OCI-LY1 (cell line): ENCODE measurements at regions not wholly inside any gene's neighbourhood (a gene's known extent, or its start where the extent isn't known, plus 50 kb on each side); places are given as distances from the start of the nearest gene placed in this dataset.

Experiments
- H2AFZ ChIP-seq: fragments of 200-600 bp; sonication (generic), shearing (Covaris generic); 2 replicates; pipeline ENCODE4 v1.6.0; 2014; ENCODE audit warnings: antibody characterized with exemption, mild to moderate bottlenecking, low read length
- H3F3A ChIP-seq: fragments of 200-600 bp; sonication (generic), shearing (Covaris generic); 2 replicates; pipeline ENCODE4 v1.6.0; 2014; ENCODE audit warnings: mild to moderate bottlenecking, antibody characterized with exemption, low read length, moderate library complexity; ENCODE audit not compliant: insufficient read depth
- H3K27ac ChIP-seq: fragments of 200-600 bp; sonication (generic); 2 replicates; pipeline ENCODE4 v1.5.1; 2014; ENCODE audit warnings: low read length, mixed run types, mild to moderate bottlenecking, low read depth; ENCODE audit not compliant: poor library complexity, severe bottlenecking
- H3K27me3 ChIP-seq: fragments of 200-600 bp; sonication (generic); 2 replicates; pipeline ENCODE4 v1.6.0; 2014; ENCODE audit warnings: antibody characterized with exemption, mild to moderate bottlenecking, low read length, moderate library complexity; ENCODE audit not compliant: insufficient read depth
- H3K36me3 ChIP-seq: fragments of 200-600 bp; sonication (generic); 2 replicates; pipeline ENCODE4 v1.6.1; 2014; ENCODE audit warnings: mild to moderate bottlenecking, antibody characterized with exemption, low read length, moderate library complexity, mixed read lengths; ENCODE audit not compliant: insufficient read depth
- H3K4me1 ChIP-seq: fragments of 200-600 bp; sonication (generic); 2 replicates; pipeline ENCODE4 v1.5.1; 2014; ENCODE audit warnings: mild to moderate bottlenecking, low read length, moderate library complexity; ENCODE audit not compliant: insufficient read depth, severe bottlenecking
- H3K4me2 ChIP-seq: fragments of 200-600 bp; sonication (generic), shearing (Covaris generic); 2 replicates; pipeline ENCODE4 v1.6.1; 2014; ENCODE audit warnings: low read length
- H3K4me3 ChIP-seq: fragments of 200-600 bp; sonication (generic); 2 replicates; pipeline ENCODE4 v1.5.1; 2014; ENCODE audit warnings: low read length, low read depth, mild to moderate bottlenecking, mixed read lengths; ENCODE audit not compliant: poor library complexity, severe bottlenecking
- H3K79me2 ChIP-seq: fragments of 200-600 bp; shearing (Covaris generic); 2 replicates; pipeline ENCODE4 v1.6.1; 2016; ENCODE audit warnings: mixed run types, low read length, mixed read lengths; ENCODE audit not compliant: insufficient read depth
- H3K9ac ChIP-seq: fragments of 200-600 bp; sonication (generic), shearing (Covaris generic); 2 replicates; pipeline ENCODE4 v1.6.1; 2014; ENCODE audit warnings: mild to moderate bottlenecking, low read length, mixed read lengths
- H3K9me2 ChIP-seq: fragments of 200-600 bp; sonication (generic), shearing (Covaris generic); 2 replicates; pipeline ENCODE4 v1.6.1; 2014; ENCODE audit warnings: low read depth, mild to moderate bottlenecking, low read length, mixed read lengths
- H3K9me3 ChIP-seq: fragments of 200-600 bp; shearing (Covaris generic); 2 replicates; pipeline ENCODE4 v1.6.1; 2014; ENCODE audit warnings: low read length, mixed read lengths
- H4K20me1 ChIP-seq: fragments of 200-600 bp; sonication (generic), shearing (Covaris generic); 2 replicates; pipeline ENCODE4 v1.6.0; 2016; ENCODE audit warnings: mild to moderate bottlenecking, low read length; ENCODE audit not compliant: insufficient read depth
- EZH2 ChIP-seq: fragments of 200-600 bp; sonication (generic), shearing (Covaris generic); IDR thresholded peaks from 2 replicates; pipeline ENCODE4 v1.8.0; 2017; ENCODE audit warnings: borderline replicate concordance, mixed run types, mild to moderate bottlenecking, antibody characterized with exemption, low read length, moderate library complexity, mixed read lengths
- TF ChIP-seq, protein P1 (sequence below): fragments of 200-600 bp; sonication (generic), shearing (Covaris generic); IDR thresholded peaks from 2 replicates; pipeline ENCODE4 v1.5.1; 2017; ENCODE audit warnings: mild to moderate bottlenecking, antibody characterized with exemption, low read length, moderate library complexity, mixed read lengths

DNA sequence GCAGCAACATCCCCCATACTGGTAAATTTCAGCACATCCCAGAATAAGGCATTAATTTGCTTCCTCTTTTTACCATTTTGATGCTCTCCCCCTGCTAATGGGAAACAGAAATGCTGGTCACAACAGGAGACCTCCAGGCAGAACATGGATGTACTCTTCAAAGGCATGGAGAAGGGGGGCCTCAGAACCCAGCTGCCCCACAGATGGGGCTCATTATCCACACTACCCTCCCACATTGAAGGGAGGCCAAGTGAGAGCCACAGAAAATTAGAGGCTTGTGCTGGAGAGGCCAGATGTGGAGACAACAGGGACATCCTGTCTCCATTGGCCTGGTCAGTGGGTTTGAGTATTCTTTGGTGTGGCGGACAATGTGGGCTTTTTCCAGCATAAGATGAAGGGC, 150.1 kb upstream of the CDH11 start:
- Histone ChIP-seq H3F3A (no peaks in the 10 kb centered on the region), H2AFZ (no peak overlapping the region), H3K4me2 (no peak overlapping the region), H3K9me3 (no peaks in the 10 kb centered on the region), H3K27ac (no peak overlapping the region), H3K9ac (no peak overlapping the region), H3K9me2 (no peaks in the 10 kb centered on the region), H3K79me2 (no peaks in the 10 kb centered on the region), H3K4me3 (no peak overlapping the region), H3K27me3 (no peaks in the 10 kb centered on the region), H3K4me1 (no peaks in the 10 kb centered on the region), H3K36me3 (no peaks in the 10 kb centered on the region), H4K20me1 (no peaks in the 10 kb centered on the region)
- TF ChIP-seq, protein P1, sequence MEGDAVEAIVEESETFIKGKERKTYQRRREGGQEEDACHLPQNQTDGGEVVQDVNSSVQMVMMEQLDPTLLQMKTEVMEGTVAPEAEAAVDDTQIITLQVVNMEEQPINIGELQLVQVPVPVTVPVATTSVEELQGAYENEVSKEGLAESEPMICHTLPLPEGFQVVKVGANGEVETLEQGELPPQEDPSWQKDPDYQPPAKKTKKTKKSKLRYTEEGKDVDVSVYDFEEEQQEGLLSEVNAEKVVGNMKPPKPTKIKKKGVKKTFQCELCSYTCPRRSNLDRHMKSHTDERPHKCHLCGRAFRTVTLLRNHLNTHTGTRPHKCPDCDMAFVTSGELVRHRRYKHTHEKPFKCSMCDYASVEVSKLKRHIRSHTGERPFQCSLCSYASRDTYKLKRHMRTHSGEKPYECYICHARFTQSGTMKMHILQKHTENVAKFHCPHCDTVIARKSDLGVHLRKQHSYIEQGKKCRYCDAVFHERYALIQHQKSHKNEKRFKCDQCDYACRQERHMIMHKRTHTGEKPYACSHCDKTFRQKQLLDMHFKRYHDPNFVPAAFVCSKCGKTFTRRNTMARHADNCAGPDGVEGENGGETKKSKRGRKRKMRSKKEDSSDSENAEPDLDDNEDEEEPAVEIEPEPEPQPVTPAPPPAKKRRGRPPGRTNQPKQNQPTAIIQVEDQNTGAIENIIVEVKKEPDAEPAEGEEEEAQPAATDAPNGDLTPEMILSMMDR, result no peak
- no peak for TF ChIP-seq EZH2

DNA sequence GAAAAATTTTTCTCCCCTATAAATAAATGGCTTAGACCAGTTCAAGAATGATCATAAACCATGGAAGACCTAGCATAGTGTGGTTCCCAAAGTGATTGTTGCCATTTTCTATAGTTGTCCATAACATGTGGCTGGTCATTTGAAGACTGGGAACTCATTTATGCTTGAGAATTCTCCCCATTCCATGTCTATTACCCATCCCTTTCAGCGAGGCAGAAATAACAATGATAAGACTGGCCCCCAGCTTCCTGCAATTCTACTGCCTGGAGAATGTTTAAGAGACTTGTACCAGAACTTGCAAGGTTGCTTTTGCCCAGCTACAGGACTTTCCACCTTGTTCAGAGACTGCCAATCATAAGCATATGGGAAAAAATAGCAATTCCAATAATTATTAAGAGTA, 146.5 kb upstream of the CDH11 start:
- H3K27me3 ChIP-seq, result no peaks in the 10 kb centered on the region

DNA sequence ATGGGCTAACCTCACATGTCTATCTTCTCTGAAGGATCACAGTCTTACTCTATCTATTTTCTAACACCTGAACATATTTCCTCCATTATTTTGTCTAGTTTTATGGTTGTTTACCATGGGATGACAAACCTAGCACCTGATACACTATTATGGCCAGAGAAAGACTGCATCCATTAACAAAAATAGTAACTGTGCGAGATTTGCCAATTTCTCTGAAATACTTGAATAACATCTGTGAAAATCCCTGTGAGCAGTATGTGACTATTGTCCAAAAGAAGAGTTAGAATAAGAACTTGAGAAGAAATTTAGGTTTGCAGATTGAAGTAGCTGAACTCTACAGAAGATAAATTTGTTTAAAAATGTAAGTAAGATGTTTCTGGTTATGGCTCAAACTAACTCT, 142.0 kb upstream of the CDH11 start:
- Histone ChIP-seq H3K9me3 (no peaks in the 10 kb centered on the region), H4K20me1 (no peaks in the 10 kb centered on the region), H3K27me3 (no peaks in the 10 kb centered on the region), H3F3A (no peaks in the 10 kb centered on the region), H3K9ac (no peak overlapping the region), H3K4me1 (no peaks in the 10 kb centered on the region), H3K27ac (no peak overlapping the region), H2AFZ (no peak overlapping the region), H3K9me2 (no peaks in the 10 kb centered on the region), H3K79me2 (no peaks in the 10 kb centered on the region), H3K36me3 (no peaks in the 10 kb centered on the region), H3K4me3 (no peak overlapping the region), H3K4me2 (no peak overlapping the region)
- TF ChIP-seq, protein P1, result no peak
- TF ChIP-seq EZH2, result no peak

More for the DNA sequence above, 146.5 kb upstream of the CDH11 start:
- Histone ChIP-seq H3K4me1 (no peaks in the 10 kb centered on the region), H3K9me3 (no peaks in the 10 kb centered on the region), H2AFZ (no peak overlapping the region), H3K4me2 (no peak overlapping the region), H3K27ac (no peak overlapping the region), H3K9me2 (no peaks in the 10 kb centered on the region), H3K36me3 (no peaks in the 10 kb centered on the region), H4K20me1 (no peaks in the 10 kb centered on the region), H3K4me3 (no peak overlapping the region), H3K79me2 (no peaks in the 10 kb centered on the region), H3K9ac (no peak overlapping the region), H3F3A (no peaks in the 10 kb centered on the region)
- TF ChIP-seq, protein P1, result no peak
- no peak for TF ChIP-seq EZH2
